ENCODE measurements at regions not wholly inside any gene's neighbourhood (a gene's known extent, or its start where the extent isn't known, plus 50 kb on each side); places are given as distances from the start of the nearest gene placed in this dataset.

GRCh38 chr2:81545626-81546025 lies 1241.1 kb upstream of the LRRTM1 start:
- TF ChIP-seq POLR2AphosphoS5 (IDR thresholded peaks at IDR 0.05; ENCODE audit: low read depth, low read length) (no peak), CTCF (IDR thresholded peaks at IDR 0.05) (no peak)

All from Panc1 (cell line).